Hepatocyte (in vitro differentiated cells): ENCODE measurements at regions not wholly inside any gene's neighbourhood (a gene's known extent, or its start where the extent isn't known, plus 50 kb on each side); places are given as distances from the start of the nearest gene placed in this dataset.

Experiments used
- DNase-seq: peaks from one replicate; pipeline ENCODE4 v3.0.0-alpha.2; 2016; ENCODE audit warnings: low spot score
- H2AFZ ChIP-seq: fragments of 200-600 bp; sonication (generic); 2 replicates; pipeline ENCODE4 v1.6.0; 2016; ENCODE audit warnings: antibody characterized with exemption, mild to moderate bottlenecking
- H3K27ac ChIP-seq: fragments of 200-600 bp; sonication (generic); 2 replicates; pipeline ENCODE4 v1.5.1; 2016; ENCODE audit warnings: mild to moderate bottlenecking
- H3K27me3 ChIP-seq: fragments of 200-600 bp; sonication (generic); 2 replicates; pipeline ENCODE4 v1.6.1; 2016
- H3K36me3 ChIP-seq: fragments of 200-600 bp; sonication (generic); replicated peaks from 2 replicates; pipeline ENCODE4 v1.5.1; 2016; ENCODE audit warnings: low read depth; ENCODE audit not compliant: insufficient read depth
- H3K4me1 ChIP-seq: fragments of 200-600 bp; sonication (generic); 2 replicates; pipeline ENCODE4 v1.5.1; 2016; ENCODE audit warnings: mild to moderate bottlenecking, moderate library complexity; ENCODE audit not compliant: insufficient read depth
- H3K4me2 ChIP-seq: fragments of 200-600 bp; sonication (generic); 2 replicates; pipeline ENCODE4 v1.6.0; 2016
- H3K4me3 ChIP-seq: fragments of 200-600 bp; sonication (generic); 2 replicates; pipeline ENCODE4 v1.5.1; 2016; ENCODE audit warnings: mild to moderate bottlenecking
- H3K79me2 ChIP-seq: fragments of 200-600 bp; sonication (generic); 2 replicates; pipeline ENCODE4 v1.6.0; 2017; ENCODE audit warnings: mild to moderate bottlenecking
- H3K9me2 ChIP-seq: fragments of 200-600 bp; sonication (generic); replicated peaks from 2 replicates; pipeline ENCODE4 v1.6.0; 2017; ENCODE audit warnings: mild to moderate bottlenecking; ENCODE audit not compliant: insufficient read depth
- H3K9me3 ChIP-seq: fragments of 200-600 bp; sonication (generic); 2 replicates; pipeline ENCODE4 v1.5.1; 2016; ENCODE audit warnings: low read depth, mild to moderate bottlenecking
- H4K20me1 ChIP-seq: fragments of 200-600 bp; sonication (generic); 2 replicates; pipeline ENCODE4 v1.6.0; 2016; ENCODE audit warnings: mild to moderate bottlenecking; ENCODE audit not compliant: insufficient read depth, poor library complexity, severe bottlenecking
- EZH2 ChIP-seq: fragments of 200-600 bp; sonication (generic); IDR thresholded peaks from 2 replicates; pipeline ENCODE4 v1.6.1; 2016; ENCODE audit warnings: antibody characterized with exemption, mild to moderate bottlenecking, borderline replicate concordance
- EZH2phosphoT487 ChIP-seq: fragments of 200-600 bp; sonication (generic); IDR thresholded peaks from one replicate; pipeline ENCODE4 v1.6.1; 2018; ENCODE audit warnings: antibody characterized with exemption, mild to moderate bottlenecking, low read depth, moderate library complexity; ENCODE audit not compliant: unreplicated experiment, severe bottlenecking
- WGBS: methylation state at CpG from one replicate; pipeline ENCODE4 v1.1.6; 2016; ENCODE audit warnings: low lambda C conversion rate; ENCODE audit errors: missing lambda C conversion rate; 5-methylcytosine and 5-hydroxymethylcytosine counted together
- TF ChIP-seq, protein P1 (sequence below): fragments of 200-600 bp; sonication (generic); IDR thresholded peaks from 2 replicates; pipeline ENCODE4 v1.5.1; 2016; ENCODE audit warnings: antibody characterized with exemption, mild to moderate bottlenecking; ENCODE audit not compliant: poor library complexity

DNA sequence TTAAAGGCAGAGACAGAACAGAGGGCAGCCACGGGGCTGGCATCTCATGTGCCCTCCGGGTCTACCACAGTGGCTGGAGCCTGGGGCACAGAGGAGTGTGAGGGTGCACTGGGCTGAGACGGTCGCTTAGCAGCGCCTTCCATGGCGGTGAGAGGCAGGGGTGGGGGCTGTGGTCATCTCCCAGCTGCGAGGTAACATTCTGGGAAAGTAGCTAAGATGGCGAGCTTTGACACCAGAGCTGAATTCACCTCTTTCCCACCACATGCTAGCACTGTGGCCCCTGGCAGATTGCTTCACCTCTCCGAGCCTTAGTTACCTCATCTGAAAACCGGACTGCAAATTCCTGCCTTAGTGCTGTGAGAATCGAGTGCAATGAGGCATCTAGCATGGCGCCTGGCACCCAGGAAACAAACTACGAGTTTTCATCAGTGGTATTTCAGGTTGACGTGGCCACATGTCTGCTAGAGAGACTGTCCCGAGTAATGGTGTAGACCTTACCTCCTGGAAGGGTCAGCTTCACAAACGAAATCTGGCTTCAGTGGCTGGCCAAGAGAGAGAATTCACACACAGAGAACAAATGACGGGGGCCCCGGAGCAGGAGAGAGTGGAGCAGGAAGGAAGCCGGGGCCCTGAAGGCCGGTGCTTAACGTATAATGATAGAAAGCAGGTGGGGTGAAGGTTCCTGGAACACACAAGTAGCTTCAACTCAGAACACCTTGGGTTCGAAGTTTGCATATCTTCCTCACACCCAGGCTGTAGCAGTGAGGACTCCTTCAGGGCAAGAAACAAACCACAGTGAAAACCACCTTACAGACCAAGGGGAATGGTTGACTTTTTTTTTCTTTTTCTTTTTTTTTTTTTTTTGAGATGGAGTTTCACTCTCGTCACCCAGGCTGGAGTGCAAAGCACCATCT lies 63.9 kb upstream of the RPH3AL start:
- Histone ChIP-seq H3K27ac (no peak overlapping the region), H3K4me3 (no peak overlapping the region), H3K27me3 (no peaks in the 10 kb centered on the region), H2AFZ (no peak overlapping the region), H3K4me2 (no peak overlapping the region), H3K36me3 (no peaks in the 10 kb centered on the region), H4K20me1 (no peaks in the 10 kb centered on the region), H3K79me2 (no peaks in the 10 kb centered on the region), H3K4me1 (peaks cover 12% of the 10 kb centered on the region), H3K9me3 (no peaks in the 10 kb centered on the region), H3K9me2 (no peaks in the 10 kb centered on the region)
- 89% methylated on average over 22 of the region's 23 CpGs for WGBS
- DNase-seq, result no peak
- TF ChIP-seq, protein P1, sequence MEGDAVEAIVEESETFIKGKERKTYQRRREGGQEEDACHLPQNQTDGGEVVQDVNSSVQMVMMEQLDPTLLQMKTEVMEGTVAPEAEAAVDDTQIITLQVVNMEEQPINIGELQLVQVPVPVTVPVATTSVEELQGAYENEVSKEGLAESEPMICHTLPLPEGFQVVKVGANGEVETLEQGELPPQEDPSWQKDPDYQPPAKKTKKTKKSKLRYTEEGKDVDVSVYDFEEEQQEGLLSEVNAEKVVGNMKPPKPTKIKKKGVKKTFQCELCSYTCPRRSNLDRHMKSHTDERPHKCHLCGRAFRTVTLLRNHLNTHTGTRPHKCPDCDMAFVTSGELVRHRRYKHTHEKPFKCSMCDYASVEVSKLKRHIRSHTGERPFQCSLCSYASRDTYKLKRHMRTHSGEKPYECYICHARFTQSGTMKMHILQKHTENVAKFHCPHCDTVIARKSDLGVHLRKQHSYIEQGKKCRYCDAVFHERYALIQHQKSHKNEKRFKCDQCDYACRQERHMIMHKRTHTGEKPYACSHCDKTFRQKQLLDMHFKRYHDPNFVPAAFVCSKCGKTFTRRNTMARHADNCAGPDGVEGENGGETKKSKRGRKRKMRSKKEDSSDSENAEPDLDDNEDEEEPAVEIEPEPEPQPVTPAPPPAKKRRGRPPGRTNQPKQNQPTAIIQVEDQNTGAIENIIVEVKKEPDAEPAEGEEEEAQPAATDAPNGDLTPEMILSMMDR, result no peak
- TF ChIP-seq EZH2phosphoT487, result no peak
- no peak for TF ChIP-seq EZH2

DNA sequence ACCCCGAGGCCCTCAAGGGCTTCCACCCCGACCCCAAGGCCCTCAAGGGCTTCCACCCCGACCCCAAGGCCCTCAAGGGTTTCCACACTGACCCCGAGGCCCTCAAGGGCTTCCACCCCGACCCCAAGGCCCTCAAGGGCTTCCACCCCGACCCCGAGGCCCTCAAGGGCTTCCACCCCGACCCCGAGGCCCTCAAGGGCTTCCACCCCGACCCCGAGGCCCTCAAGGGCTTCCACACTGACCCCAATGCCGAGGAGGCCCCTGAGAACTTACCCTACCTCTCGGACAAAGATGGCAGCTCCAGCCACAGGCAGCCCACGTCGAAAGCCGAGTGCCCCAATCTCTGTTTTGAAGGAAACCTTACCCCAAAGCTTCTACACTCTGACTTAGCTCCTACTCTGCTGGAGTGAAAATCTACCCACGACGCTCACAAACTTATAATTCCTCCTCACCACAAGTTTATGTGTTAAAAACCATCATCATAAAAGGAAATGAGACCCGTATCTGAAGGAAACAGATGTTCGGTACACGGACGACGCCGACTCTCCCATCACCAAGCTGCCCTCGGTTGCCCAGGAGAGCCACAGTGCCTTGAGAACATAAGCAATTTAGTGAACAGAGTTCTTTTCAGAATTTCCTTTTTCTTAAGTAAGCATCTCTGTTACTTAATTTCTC lies 61.2 kb upstream of the RPH3AL start:
- no peak for DNase-seq
- no peaks in the 10 kb centered on the region for H3K79me2 ChIP-seq
- H3K36me3 ChIP-seq, result no peaks in the 10 kb centered on the region
- WGBS, result 97% methylated on average over 13 of the region's 25 CpGs
- H3K4me2 ChIP-seq, result no peak overlapping the region
- H3K27me3 ChIP-seq, result no peaks in the 10 kb centered on the region
- H3K4me3 ChIP-seq, result no peak overlapping the region
- H3K4me1 ChIP-seq, result peaks cover 10% of the 10 kb centered on the region
- no peak overlapping the region for H3K27ac ChIP-seq
- H3K9me3 ChIP-seq, result no peaks in the 10 kb centered on the region
- no peak for TF ChIP-seq EZH2
- TF ChIP-seq, protein P1, result no peak
- TF ChIP-seq EZH2phosphoT487, result no peak
- no peak overlapping the region for H2AFZ ChIP-seq
- H4K20me1 ChIP-seq, result no peaks in the 10 kb centered on the region
- no peaks in the 10 kb centered on the region for H3K9me2 ChIP-seq

DNA sequence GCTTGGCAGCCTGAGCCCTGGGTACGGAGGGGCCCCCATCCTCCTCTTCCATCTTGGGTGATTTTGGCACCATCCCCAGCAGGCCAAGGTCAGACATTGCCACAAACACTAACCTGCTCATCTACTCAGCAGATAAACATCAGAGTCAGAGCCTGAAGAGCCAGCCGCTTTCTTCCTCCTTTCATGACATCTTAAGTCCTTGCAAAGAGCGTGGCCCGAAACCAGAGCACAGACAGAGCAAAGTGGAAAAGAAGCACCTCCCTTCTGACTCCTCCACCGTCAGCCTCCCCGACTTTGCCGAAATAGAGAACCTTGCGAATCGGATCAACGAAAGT lies 60.4 kb upstream of the RPH3AL start:
- 96% methylated on average over 10 of the region's 10 CpGs for WGBS
- H3K9me2 ChIP-seq, result no peaks in the 10 kb centered on the region
- peaks cover 4% of the 10 kb centered on the region for H3K4me1 ChIP-seq
- DNase-seq, result no peak
- no peaks in the 10 kb centered on the region for H3K9me3 ChIP-seq
- no peaks in the 10 kb centered on the region for H4K20me1 ChIP-seq
- H3K27ac ChIP-seq, result no peak overlapping the region
- H3K79me2 ChIP-seq, result no peaks in the 10 kb centered on the region
- no peaks in the 10 kb centered on the region for H3K36me3 ChIP-seq
- TF ChIP-seq EZH2, result no peak
- TF ChIP-seq EZH2phosphoT487, result no peak
- TF ChIP-seq, protein P1, result no peak
- H2AFZ ChIP-seq, result no peak overlapping the region
- H3K4me2 ChIP-seq, result no peak overlapping the region
- no peak overlapping the region for H3K4me3 ChIP-seq
- no peaks in the 10 kb centered on the region for H3K27me3 ChIP-seq
